T-helper 1 cell treated with Interleukin-12 subunit alpha and Interleukin-12 subunit beta and Interleukin-4 antibody, amounts not matched to agents 30 μg/mL and 1 μg/mL, for 36 hours (primary cell): ENCODE measurements at regions not wholly inside any gene's neighbourhood (a gene's known extent, or its start where the extent isn't known, plus 50 kb on each side); places are given as distances from the start of the nearest gene placed in this dataset.

Source experiments
- H3K27ac Mint-ChIP-seq: one replicate; pipeline ENCODE4 v1.8.0; 2021; ENCODE audit warnings: mild to moderate bottlenecking, mixed read lengths
- H3K27me3 Mint-ChIP-seq: one replicate; pipeline ENCODE4 v1.8.0; 2021; ENCODE audit warnings: low read depth, mixed read lengths
- H3K36me3 Mint-ChIP-seq: one replicate; pipeline ENCODE4 v1.8.0; 2021; ENCODE audit warnings: low read depth, mixed read lengths
- H3K4me1 Mint-ChIP-seq: one replicate; pipeline ENCODE4 v1.8.0; 2021; ENCODE audit warnings: low read depth, mixed read lengths
- H3K4me3 Mint-ChIP-seq: one replicate; pipeline ENCODE4 v1.8.0; 2021; ENCODE audit warnings: mild to moderate bottlenecking, moderate library complexity, mixed read lengths
- H3K9me3 Mint-ChIP-seq: one replicate; pipeline ENCODE4 v1.8.0; 2021; ENCODE audit warnings: mixed read lengths

GRCh38 chr21:24894324-24894723 lies 713.0 kb downstream of the MRPL39 start:
- no peak overlapping the region for H3K4me3 Mint-ChIP-seq
- no peak overlapping the region for H3K27ac Mint-ChIP-seq
- H3K27me3 Mint-ChIP-seq = no peaks in the 10 kb centered on the region
- H3K4me1 Mint-ChIP-seq = no peaks in the 10 kb centered on the region
- no peaks in the 10 kb centered on the region for H3K9me3 Mint-ChIP-seq
- no peaks in the 10 kb centered on the region for H3K36me3 Mint-ChIP-seq

DNA sequence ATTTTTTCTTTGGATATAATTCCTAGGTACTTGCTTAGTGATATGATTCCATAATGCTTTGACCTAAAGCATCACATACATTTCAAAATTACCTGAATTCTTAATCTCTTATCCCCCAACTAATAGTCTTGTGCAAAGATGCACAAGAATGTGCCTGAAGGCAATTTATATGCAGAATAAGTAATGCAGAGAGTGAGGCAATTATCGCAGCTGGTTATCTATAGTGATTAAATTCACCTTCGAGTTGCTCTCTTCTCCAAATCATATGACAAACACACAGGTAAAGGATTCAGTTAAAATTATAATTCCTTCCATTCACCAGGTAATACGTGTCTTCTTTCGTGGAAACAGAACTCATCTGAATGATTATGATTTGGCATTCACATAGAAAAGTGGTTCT lies 717.3 kb downstream of the MRPL39 start:
- H3K36me3 Mint-ChIP-seq = no peaks in the 10 kb centered on the region
- no peaks in the 10 kb centered on the region for H3K4me1 Mint-ChIP-seq
- H3K27me3 Mint-ChIP-seq = no peaks in the 10 kb centered on the region
- H3K9me3 Mint-ChIP-seq = peaks cover 1% of the 10 kb centered on the region
- H3K4me3 Mint-ChIP-seq = no peak overlapping the region
- H3K27ac Mint-ChIP-seq = no peak overlapping the region

DNA sequence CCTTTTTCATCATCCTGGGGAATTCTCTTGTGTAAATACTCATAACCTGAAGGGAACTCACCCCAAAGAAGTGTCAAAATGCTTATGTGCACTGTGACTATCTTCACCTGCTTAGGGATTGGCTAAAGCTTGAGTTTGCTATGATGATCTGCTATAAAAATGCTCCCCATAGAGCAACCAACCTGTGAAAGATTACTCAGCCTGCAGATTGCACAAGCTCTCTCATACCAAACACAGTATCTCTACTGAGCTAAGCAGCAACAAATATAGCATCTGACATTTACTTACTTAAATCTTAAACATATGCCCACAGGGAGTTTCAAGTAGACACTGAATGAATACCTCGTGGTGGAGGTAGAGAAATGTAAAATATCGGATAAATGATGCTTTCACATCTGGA lies 725.8 kb downstream of the MRPL39 start:
- no peaks in the 10 kb centered on the region for H3K4me1 Mint-ChIP-seq
- peaks cover 3% of the 10 kb centered on the region for H3K9me3 Mint-ChIP-seq
- no peaks in the 10 kb centered on the region for H3K27me3 Mint-ChIP-seq

DNA sequence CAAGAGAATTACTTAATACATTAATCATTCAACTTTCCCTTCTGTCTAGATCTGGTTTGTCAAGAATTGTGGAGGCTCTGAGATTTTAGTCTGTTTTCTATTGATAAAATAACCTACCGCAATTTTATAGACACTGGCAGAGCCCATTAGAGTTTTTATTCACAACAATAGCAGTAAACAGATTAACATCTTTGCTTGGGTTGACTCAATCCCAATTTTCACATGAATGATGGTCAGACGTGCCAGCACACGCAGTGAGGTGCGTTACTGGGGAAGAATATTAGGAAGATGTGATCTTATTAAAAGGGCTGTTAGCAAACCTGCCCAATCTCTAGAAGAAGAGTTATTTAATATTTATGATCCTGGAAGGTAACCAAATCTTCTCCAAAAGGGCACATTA lies 736.6 kb downstream of the MRPL39 start:
- Mint-ChIP-seq H3K36me3 (no peaks in the 10 kb centered on the region), H3K27me3 (no peaks in the 10 kb centered on the region), H3K4me1 (no peaks in the 10 kb centered on the region), H3K9me3 (no peaks in the 10 kb centered on the region), H3K27ac (no peak overlapping the region), H3K4me3 (no peak overlapping the region)

More for the DNA sequence above, 725.8 kb downstream of the MRPL39 start:
- no peaks in the 10 kb centered on the region for H3K36me3 Mint-ChIP-seq
- H3K4me3 Mint-ChIP-seq = no peak overlapping the region
- H3K27ac Mint-ChIP-seq = no peak overlapping the region

DNA sequence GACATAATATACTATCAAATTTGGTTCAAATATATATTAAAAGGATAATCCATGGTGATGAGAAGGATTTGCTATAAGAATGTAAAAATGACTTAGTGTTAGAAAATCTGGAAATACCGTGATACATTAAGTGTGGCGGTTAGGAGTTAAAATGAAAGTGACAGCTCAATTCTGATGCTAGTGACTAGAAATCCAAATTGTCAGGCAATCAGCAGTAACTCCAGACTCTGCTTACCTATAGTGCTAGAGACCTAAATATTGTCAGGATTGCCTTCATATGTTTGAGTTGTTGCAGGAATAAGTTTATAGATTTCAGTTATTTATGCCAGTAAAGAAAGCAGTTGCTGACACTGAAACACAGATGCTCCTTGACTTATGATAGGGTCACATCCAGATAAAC lies 737.4 kb downstream of the MRPL39 start:
- H3K36me3 Mint-ChIP-seq = no peaks in the 10 kb centered on the region
- H3K27me3 Mint-ChIP-seq = no peaks in the 10 kb centered on the region
- no peaks in the 10 kb centered on the region for H3K9me3 Mint-ChIP-seq
- H3K4me1 Mint-ChIP-seq = no peaks in the 10 kb centered on the region
- no peak overlapping the region for H3K27ac Mint-ChIP-seq
- no peak overlapping the region for H3K4me3 Mint-ChIP-seq

GRCh38 chr21:24868117-24868516 lies 739.2 kb downstream of the MRPL39 start:
- H3K9me3 Mint-ChIP-seq = no peaks in the 10 kb centered on the region
- no peaks in the 10 kb centered on the region for H3K4me1 Mint-ChIP-seq
- H3K36me3 Mint-ChIP-seq = no peaks in the 10 kb centered on the region
- no peaks in the 10 kb centered on the region for H3K27me3 Mint-ChIP-seq
- H3K4me3 Mint-ChIP-seq = no peak overlapping the region
- H3K27ac Mint-ChIP-seq = no peak overlapping the region

DNA sequence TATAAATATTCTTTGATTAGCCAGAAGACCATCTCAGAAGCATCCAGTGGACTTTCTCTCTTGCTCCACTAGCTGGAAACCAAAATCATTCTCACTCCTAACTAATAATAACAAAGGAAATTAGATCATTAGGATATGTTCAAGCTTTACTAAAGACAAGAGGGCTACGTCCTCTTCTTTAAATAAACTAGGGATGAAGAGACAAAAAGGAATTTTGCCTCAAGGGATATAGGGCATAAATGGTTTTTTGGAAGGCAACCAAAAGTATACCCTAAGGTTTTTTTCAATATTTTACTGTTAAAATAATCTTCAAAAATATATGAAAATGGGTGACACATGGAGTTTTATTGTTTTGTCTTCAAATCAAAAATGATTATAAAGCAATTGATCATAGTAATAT lies 745.8 kb downstream of the MRPL39 start:
- H3K4me1 Mint-ChIP-seq = no peaks in the 10 kb centered on the region
- no peaks in the 10 kb centered on the region for H3K36me3 Mint-ChIP-seq
- H3K9me3 Mint-ChIP-seq = no peaks in the 10 kb centered on the region
- H3K27me3 Mint-ChIP-seq = no peaks in the 10 kb centered on the region
- no peak overlapping the region for H3K27ac Mint-ChIP-seq
- no peak overlapping the region for H3K4me3 Mint-ChIP-seq

- Mint-ChIP-seq H3K27me3 (no peaks in the 10 kb centered on the region), H3K27ac (no peak overlapping the region), H3K36me3 (no peaks in the 10 kb centered on the region), H3K4me3 (no peak overlapping the region), H3K9me3 (no peaks in the 10 kb centered on the region), H3K4me1 (no peaks in the 10 kb centered on the region)
These were observed 751.0 kb downstream of the MRPL39 start for GRCh38 chr21:24856326-24856725.

DNA sequence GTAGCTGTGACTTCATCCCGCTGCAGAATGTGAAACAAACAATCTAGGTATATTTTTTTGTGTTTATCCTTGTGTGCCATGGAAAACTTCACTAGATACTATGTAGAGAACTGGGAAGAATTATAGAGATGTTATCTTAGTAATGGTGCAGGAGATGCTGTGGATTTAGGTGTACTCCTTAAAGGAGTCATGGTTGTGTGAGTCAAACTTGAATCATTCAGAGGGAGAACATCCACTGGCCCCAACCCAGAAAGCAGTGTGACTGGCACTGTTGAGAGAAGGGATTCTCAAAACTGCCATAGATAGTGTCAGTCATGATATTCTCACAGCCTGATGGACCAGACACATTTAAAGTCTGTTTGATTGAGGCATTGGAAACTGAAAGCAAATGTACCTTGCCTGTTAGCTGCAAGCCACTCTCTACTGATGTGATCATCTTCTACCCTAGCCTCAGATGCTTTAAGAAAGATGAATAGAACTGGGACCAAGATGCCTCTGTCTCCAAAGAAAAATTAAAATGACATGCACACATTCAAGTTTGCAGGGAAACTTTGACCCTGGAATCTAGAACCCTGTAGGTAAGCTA lies 754.6 kb downstream of the MRPL39 start:
- Mint-ChIP-seq H3K36me3 (no peaks in the 10 kb centered on the region), H3K27ac (no peak overlapping the region), H3K4me3 (no peak overlapping the region), H3K4me1 (no peaks in the 10 kb centered on the region), H3K27me3 (no peaks in the 10 kb centered on the region), H3K9me3 (no peaks in the 10 kb centered on the region)

GRCh38 chr21:24850121-24850520 lies 757.2 kb downstream of the MRPL39 start:
- Mint-ChIP-seq H3K27me3 (no peaks in the 10 kb centered on the region), H3K4me3 (no peak overlapping the region), H3K36me3 (no peaks in the 10 kb centered on the region), H3K4me1 (no peaks in the 10 kb centered on the region), H3K9me3 (no peaks in the 10 kb centered on the region), H3K27ac (no peak overlapping the region)

DNA sequence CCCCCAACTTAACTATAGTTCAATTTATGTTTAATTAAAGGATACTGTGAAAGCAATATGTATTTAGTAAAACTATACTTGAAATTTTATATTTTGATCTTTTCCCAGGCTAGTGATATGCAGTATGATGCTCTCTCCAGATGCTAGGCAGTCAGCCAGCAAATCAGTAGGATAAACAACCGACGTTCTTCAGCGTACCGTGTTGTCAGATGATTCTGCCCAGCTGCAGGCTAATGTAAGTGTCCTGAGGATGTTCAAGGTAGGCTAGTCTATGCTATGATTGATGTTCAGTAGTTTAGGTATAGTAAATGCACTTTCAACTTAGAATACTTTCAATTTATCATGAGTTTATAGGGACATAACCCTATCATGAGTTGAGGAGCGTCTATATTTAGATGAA lies 762.6 kb downstream of the MRPL39 start:
- Mint-ChIP-seq H3K27ac (no peak overlapping the region), H3K9me3 (peaks cover 6% of the 10 kb centered on the region), H3K4me3 (no peak overlapping the region), H3K4me1 (no peaks in the 10 kb centered on the region), H3K27me3 (no peaks in the 10 kb centered on the region), H3K36me3 (no peaks in the 10 kb centered on the region)

GRCh38 chr21:24840287-24840686 lies 767.0 kb downstream of the MRPL39 start:
- no peak overlapping the region for H3K4me3 Mint-ChIP-seq
- H3K27me3 Mint-ChIP-seq = no peaks in the 10 kb centered on the region
- peaks cover 10% of the 10 kb centered on the region for H3K9me3 Mint-ChIP-seq
- H3K4me1 Mint-ChIP-seq = no peaks in the 10 kb centered on the region
- H3K36me3 Mint-ChIP-seq = no peaks in the 10 kb centered on the region
- no peak overlapping the region for H3K27ac Mint-ChIP-seq

DNA sequence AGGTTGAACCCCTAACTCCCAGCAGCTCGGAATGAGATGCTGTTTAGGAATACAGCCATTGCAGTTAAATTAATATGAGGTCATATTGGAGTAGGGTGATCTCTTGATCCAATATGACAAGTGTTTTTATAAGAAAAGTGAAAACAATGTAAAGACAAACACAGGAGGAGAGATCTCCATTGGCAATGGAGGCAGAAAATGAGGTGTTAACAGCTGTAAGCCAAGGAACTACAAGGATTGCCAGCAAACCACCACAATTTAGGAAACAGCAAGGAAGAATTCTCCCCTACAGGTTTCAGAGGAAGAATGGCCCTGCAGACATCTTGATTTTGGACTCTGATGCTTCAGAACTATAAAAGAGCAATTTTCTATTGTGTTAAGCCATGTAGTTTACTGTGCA lies 774.3 kb downstream of the MRPL39 start:
- Mint-ChIP-seq H3K36me3 (no peaks in the 10 kb centered on the region), H3K27ac (no peak overlapping the region), H3K9me3 (no peaks in the 10 kb centered on the region), H3K4me3 (no peak overlapping the region), H3K4me1 (no peaks in the 10 kb centered on the region), H3K27me3 (no peaks in the 10 kb centered on the region)

DNA sequence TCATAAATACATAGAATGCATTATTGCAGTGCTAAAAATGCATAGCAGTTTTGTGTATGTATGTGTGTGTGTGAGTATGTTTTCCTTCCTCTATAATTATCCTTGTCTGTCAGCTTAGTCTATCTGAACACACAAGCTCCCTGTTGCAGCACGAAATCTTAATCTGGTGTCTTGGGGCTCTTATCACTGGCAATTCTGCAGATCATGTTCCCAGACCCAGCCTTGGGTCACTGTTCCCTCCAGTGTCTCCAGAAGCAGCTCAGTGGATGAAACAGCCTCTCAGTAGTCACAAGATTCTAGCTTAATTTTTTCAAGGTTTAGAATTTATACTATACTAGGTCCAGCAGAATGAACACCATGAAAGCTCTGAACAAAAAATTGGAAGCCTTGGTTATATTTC lies 777.9 kb downstream of the MRPL39 start:
- no peaks in the 10 kb centered on the region for H3K27me3 Mint-ChIP-seq
- no peaks in the 10 kb centered on the region for H3K9me3 Mint-ChIP-seq
- no peaks in the 10 kb centered on the region for H3K4me1 Mint-ChIP-seq
- no peaks in the 10 kb centered on the region for H3K36me3 Mint-ChIP-seq
- H3K4me3 Mint-ChIP-seq = no peak overlapping the region
- no peak overlapping the region for H3K27ac Mint-ChIP-seq

- Mint-ChIP-seq H3K4me3 (no peak overlapping the region), H3K27ac (no peak overlapping the region), H3K4me1 (no peaks in the 10 kb centered on the region), H3K36me3 (no peaks in the 10 kb centered on the region), H3K27me3 (no peaks in the 10 kb centered on the region), H3K9me3 (no peaks in the 10 kb centered on the region)
These were observed 780.5 kb downstream of the MRPL39 start for GRCh38 chr21:24826822-24827221.

- no peaks in the 10 kb centered on the region for H3K9me3 Mint-ChIP-seq
These were observed 781.9 kb downstream of the MRPL39 start for GRCh38 chr21:24825348-24825747.

More at GRCh38 chr21:24825348-24825747, 781.9 kb downstream of the MRPL39 start:
- Mint-ChIP-seq H3K36me3 (no peaks in the 10 kb centered on the region), H3K27ac (no peak overlapping the region), H3K4me1 (no peaks in the 10 kb centered on the region), H3K27me3 (no peaks in the 10 kb centered on the region), H3K4me3 (no peak overlapping the region)
